ENCODE measurements at regions not wholly inside any gene's neighbourhood (a gene's known extent, or its start where the extent isn't known, plus 50 kb on each side); places are given as distances from the start of the nearest gene placed in this dataset.

DNA sequence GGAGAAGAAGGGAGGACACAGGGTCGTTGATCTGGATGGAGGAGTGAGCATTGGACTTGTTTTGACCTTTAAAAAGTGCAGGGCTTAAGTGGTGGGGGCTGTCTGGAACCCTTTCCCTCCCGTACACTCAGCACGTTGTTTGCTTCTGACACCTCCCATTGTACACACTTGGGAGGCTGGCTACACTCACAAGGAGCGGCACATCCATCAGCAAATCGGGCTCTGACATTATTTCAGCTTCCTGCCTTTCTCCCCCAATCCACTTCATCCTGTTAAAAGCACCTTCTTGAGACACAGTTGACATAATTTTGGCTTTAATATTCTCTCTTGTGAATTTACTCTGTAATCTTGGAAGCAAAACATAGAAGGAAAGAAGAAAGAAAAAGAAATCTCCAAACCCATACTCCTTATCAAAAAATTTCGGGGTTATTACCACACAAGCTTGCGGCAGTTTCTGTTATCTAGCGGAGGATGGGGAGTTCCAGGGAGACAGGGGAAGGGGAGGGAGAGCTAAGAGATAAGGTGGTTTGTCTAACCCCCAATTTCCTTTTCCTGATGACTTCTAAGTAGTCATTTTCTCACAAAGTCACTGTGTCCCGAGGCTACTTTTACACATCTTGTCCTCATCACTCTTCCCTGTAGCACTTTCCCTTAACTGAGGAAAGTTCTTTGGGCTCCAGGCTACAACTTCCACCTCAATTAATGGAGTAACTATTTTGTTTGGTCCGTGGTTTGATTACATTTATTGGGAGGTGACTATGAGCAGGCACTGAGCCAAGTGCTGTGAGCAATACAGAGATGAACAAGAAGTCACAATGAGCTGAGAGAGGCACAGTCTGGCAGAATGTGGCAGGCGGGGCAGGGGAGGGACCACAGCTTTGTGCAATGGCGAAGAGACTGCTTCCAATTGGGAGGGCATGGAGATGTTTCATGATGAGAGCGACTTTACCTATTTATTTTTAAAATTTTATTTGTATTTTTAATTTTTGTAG lies 240.1 kb upstream of the MEX3C start:
- no peaks in the 10 kb centered on the region for H3K36me3 ChIP-seq (replicated peaks in 1 of 2; ENCODE audit: control insufficient read depth in 1 of 2, insufficient read depth in 2 of 2, low read length in 2 of 2)
- no peaks in the 10 kb centered on the region for H3K4me1 ChIP-seq (ENCODE audit: insufficient read depth, low read length)
- intact Hi-C loops (cut with micrococcal nuclease; ENCODE audit: unreplicated experiment) = no loop called here
- ChIA-PET CTCF (ENCODE audit: low intra/inter-chr PET ratio, low total read pairs) (no interaction called here), POLR2A (no interaction called here)
- H3K79me2 ChIP-seq (ENCODE audit: insufficient read depth, low read length) = no peaks in the 10 kb centered on the region
- in situ Hi-C loops (cut with HindIII; ENCODE audit: extremely low pct_ligation_motif_present, low pct_unique_long_range_greater_than_20kb) = no loop called here
- no peak overlapping the region for H2AFZ ChIP-seq (ENCODE audit: low read length)
- H3K4me3 ChIP-seq (replicated peaks in 1 of 3; ENCODE audit: insufficient read depth in 1 of 3, low read depth in 2 of 3, low read length in 3 of 3) = no peak overlapping the region
- H3K9me3 ChIP-seq (ENCODE audit: low read length) = no peaks in the 10 kb centered on the region
- no peak for DNase-seq (ENCODE audit: low spot score)
- no peak for ATAC-seq
- H3K4me2 ChIP-seq (ENCODE audit: low read depth, low read length) = no peak overlapping the region
- H3K9ac ChIP-seq (ENCODE audit: insufficient read depth, low read depth, low read length) = no peak overlapping the region
- no peak for TF ChIP-seq KDM3A (CRISPR knock-in tag; IDR thresholded peaks at IDR 0.05; ENCODE audit: low read depth)
- TF ChIP-seq RFX5 (IDR thresholded peaks at IDR 0.05; ENCODE audit: low read depth, low read length) = no peak
- TF ChIP-seq, protein P1, sequence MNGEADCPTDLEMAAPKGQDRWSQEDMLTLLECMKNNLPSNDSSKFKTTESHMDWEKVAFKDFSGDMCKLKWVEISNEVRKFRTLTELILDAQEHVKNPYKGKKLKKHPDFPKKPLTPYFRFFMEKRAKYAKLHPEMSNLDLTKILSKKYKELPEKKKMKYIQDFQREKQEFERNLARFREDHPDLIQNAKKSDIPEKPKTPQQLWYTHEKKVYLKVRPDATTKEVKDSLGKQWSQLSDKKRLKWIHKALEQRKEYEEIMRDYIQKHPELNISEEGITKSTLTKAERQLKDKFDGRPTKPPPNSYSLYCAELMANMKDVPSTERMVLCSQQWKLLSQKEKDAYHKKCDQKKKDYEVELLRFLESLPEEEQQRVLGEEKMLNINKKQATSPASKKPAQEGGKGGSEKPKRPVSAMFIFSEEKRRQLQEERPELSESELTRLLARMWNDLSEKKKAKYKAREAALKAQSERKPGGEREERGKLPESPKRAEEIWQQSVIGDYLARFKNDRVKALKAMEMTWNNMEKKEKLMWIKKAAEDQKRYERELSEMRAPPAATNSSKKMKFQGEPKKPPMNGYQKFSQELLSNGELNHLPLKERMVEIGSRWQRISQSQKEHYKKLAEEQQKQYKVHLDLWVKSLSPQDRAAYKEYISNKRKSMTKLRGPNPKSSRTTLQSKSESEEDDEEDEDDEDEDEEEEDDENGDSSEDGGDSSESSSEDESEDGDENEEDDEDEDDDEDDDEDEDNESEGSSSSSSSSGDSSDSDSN (CRISPR knock-in tag; IDR thresholded peaks at IDR 0.05) = no peak
- TF ChIP-seq, protein P2, sequence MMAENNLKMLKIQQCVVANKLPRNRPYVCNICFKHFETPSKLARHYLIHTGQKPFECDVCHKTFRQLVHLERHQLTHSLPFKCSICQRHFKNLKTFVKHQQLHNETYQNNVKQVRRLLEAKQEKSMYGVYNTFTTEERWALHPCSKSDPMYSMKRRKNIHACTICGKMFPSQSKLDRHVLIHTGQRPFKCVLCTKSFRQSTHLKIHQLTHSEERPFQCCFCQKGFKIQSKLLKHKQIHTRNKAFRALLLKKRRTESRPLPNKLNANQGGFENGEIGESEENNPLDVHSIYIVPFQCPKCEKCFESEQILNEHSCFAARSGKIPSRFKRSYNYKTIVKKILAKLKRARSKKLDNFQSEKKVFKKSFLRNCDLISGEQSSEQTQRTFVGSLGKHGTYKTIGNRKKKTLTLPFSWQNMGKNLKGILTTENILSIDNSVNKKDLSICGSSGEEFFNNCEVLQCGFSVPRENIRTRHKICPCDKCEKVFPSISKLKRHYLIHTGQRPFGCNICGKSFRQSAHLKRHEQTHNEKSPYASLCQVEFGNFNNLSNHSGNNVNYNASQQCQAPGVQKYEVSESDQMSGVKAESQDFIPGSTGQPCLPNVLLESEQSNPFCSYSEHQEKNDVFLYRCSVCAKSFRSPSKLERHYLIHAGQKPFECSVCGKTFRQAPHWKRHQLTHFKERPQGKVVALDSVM (CRISPR knock-in tag; IDR thresholded peaks at IDR 0.05) = no peak
- TF ChIP-seq, protein P3, sequence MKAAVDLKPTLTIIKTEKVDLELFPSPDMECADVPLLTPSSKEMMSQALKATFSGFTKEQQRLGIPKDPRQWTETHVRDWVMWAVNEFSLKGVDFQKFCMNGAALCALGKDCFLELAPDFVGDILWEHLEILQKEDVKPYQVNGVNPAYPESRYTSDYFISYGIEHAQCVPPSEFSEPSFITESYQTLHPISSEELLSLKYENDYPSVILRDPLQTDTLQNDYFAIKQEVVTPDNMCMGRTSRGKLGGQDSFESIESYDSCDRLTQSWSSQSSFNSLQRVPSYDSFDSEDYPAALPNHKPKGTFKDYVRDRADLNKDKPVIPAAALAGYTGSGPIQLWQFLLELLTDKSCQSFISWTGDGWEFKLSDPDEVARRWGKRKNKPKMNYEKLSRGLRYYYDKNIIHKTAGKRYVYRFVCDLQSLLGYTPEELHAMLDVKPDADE (CRISPR knock-in tag; IDR thresholded peaks at IDR 0.05) = no peak
- TF ChIP-seq, protein P4, sequence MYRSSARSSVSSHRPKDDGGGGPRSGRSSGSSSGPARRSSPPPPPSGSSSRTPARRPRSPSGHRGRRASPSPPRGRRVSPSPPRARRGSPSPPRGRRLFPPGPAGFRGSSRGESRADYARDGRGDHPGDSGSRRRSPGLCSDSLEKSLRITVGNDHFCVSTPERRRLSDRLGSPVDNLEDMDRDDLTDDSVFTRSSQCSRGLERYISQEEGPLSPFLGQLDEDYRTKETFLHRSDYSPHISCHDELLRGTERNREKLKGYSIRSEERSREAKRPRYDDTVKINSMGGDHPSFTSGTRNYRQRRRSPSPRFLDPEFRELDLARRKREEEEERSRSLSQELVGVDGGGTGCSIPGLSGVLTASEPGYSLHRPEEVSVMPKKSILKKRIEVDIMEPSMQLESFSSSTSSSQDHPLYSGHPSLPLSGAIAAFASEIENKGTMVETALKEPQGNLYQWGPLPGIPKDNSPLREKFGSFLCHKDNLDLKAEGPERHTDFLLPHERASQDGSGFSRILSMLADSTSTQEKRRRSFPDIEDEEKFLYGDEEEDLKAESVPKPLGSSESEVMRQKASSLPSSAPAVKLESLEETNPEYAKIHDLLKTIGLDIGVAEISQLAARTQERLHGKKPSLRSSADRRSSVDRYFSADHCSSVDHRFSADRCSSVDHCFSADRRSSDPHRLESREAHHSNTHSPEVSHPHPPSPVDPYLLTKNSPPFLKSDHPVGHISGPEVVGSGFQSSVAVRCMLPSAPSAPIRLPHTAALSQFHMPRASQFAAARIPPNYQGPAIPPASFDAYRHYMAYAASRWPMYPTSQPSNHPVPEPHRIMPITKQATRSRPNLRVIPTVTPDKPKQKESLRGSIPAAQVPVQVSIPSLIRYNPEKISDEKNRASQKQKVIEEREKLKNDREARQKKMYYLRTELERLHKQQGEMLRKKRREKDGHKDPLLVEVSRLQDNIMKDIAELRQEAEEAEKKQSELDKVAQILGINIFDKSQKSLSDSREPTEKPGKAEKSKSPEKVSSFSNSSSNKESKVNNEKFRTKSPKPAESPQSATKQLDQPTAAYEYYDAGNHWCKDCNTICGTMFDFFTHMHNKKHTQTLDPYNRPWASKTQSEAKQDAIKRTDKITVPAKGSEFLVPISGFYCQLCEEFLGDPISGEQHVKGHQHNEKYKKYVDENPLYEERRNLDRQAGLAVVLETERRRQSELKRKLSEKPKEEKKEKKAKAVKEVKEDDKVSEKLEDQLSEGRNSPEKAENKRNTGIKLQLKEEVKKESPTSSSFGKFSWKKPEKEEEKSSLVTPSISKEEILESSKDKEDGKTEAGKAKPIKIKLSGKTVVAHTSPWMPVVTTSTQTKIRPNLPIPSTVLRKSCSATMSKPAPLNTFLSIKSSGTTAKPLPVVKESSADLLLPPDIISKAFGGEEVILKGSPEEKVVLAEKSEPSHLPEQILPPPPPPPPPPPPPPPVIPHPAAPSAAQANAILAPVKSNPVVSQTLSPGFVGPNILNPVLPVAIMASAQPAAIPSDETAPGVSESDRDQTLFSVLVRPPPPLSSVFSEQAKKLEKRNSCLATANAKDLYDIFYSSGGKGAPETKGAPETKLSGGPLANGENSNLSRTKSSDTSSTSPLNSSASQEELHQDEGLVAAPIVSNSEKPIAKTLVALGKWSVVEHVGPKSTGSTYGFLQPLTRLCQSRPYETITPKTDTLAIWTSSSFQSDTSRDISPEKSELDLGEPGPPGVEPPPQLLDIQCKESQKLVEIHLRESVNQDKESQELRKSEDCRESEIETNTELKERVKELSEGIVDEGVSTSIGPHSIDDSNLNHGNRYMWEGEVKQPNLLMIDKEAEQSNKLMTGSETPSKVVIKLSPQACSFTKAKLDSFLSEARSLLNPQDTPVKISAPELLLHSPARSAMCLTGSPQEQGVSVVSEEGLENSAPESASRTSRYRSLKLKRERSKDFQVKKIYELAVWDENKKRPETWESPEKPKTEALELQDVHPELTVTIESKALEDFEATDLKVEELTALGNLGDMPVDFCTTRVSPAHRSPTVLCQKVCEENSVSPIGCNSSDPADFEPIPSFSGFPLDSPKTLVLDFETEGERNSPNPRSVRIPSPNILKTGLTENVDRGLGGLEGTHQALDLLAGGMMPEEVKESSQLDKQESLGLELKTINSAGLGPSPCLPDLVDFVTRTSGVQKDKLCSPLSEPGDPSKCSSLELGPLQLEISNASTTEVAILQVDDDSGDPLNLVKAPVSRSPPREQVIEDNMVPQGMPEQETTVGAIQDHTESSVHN (CRISPR knock-in tag; IDR thresholded peaks at IDR 0.05) = no peak
- no peak for TF ChIP-seq SMC3 (IDR thresholded peaks at IDR 0.05; ENCODE audit: low read length)
- TF ChIP-seq ZNF761 (CRISPR knock-in tag; conservative IDR thresholded peaks at IDR 0.05) = no peak
- no TSS peak for BruUV-seq (replicated peaks)
- WGBS (ENCODE audit: low lambda C conversion rate) = 8% methylated on average over 13 of the region's 13 CpGs
- no peak for FAIRE-seq
- no peaks in the 10 kb centered on the region for H4K20me1 ChIP-seq (ENCODE audit: insufficient read depth, low read length)
- H3K27ac ChIP-seq (ENCODE audit: extremely low read length, insufficient read depth, low read length) = no peak overlapping the region
- H3K27me3 ChIP-seq (ENCODE audit: control insufficient read depth in 1 of 2, insufficient read depth in 2 of 2, low read length in 2 of 2) = no peaks in the 10 kb centered on the region

All from HepG2 (cell line).